GM10248 (cell line): ENCODE measurements at regions not wholly inside any gene's neighbourhood (a gene's known extent, or its start where the extent isn't known, plus 50 kb on each side); places are given as distances from the start of the nearest gene placed in this dataset.

Experiments
- CTCF ChIA-PET: fragments of 300-600 bp; sonication (Branson Sonifier 250); formaldehyde crosslinking; extraction: SDS; loops from one replicate; lab custom pipeline; 2021; ENCODE audit warnings: antibody characterized with exemption; lab: Yijun Ruan, JAX
- POLR2A ChIA-PET: fragments of 350-650 bp; sonication (Branson Sonifier 250); formaldehyde crosslinking; extraction: SDS; loops from one replicate; lab custom pipeline; 2020; ENCODE audit warnings: antibody characterized with exemption; lab: Yijun Ruan, JAX
- DNase-seq: peaks from one replicate; pipeline ENCODE4 v3.0.0; 2012; ENCODE audit errors: extremely low spot score
- TF ChIP-seq, protein P1 (sequence below): IDR thresholded peaks from 2 replicates; pipeline ENCODE4 v1.5.1; 2012; ENCODE audit warnings: mild to moderate bottlenecking, low read depth; ENCODE audit errors: extremely low read depth, missing control alignments, control extremely low read depth

DNA sequence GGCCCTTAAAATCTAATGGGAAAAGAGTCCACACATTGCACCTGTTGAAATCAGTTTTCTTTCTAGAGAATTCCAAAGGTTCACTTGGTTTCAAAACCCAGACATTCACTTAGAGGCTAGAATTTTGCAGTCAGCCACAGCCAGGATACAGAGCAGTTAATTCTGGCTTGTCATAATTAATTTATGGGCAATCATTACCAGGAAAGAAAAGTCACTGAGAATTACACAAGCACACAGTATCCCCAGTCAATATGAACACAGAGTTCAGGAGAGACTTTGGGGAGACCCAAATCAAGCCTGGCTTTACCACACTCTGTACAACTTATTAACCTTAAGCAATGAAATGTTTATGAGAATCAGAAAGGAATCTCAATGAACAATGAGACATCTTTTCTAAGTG, 224.3 kb upstream of the SOX21 start:
- TF ChIP-seq, protein P1, sequence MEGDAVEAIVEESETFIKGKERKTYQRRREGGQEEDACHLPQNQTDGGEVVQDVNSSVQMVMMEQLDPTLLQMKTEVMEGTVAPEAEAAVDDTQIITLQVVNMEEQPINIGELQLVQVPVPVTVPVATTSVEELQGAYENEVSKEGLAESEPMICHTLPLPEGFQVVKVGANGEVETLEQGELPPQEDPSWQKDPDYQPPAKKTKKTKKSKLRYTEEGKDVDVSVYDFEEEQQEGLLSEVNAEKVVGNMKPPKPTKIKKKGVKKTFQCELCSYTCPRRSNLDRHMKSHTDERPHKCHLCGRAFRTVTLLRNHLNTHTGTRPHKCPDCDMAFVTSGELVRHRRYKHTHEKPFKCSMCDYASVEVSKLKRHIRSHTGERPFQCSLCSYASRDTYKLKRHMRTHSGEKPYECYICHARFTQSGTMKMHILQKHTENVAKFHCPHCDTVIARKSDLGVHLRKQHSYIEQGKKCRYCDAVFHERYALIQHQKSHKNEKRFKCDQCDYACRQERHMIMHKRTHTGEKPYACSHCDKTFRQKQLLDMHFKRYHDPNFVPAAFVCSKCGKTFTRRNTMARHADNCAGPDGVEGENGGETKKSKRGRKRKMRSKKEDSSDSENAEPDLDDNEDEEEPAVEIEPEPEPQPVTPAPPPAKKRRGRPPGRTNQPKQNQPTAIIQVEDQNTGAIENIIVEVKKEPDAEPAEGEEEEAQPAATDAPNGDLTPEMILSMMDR, result no peak
- DNase-seq, result no peak
- POLR2A ChIA-PET, result no interaction called here
- CTCF ChIA-PET, result no interaction called here

DNA sequence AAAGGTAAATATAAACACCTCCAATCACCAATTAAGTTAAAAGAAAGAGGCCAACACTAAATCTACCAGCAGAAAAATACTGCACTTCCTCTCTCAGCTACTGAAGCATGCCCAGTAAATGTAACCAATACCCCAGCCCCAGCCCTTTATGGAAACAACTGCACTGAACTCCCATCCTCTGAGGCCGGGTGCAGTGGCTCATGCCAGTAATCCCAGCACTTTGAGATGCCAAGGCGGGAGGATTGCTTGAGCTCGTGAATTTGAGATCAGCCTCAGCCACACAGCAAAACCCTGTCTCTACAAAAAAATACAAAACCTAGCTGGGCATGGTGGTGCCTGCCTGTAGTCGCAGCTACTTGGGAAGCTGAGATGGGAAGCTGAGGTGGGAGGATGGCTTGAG, 221.6 kb upstream of the SOX21 start:
- no peak for DNase-seq
- CTCF ChIA-PET, result interaction anchor here (1.5 kb wide), 1 partner anchor 11 kb away, joined by 4 read pairs; no protein-coding TSS in a partner anchor
- TF ChIP-seq, protein P1, result no peak
- POLR2A ChIA-PET, result no interaction called here

DNA sequence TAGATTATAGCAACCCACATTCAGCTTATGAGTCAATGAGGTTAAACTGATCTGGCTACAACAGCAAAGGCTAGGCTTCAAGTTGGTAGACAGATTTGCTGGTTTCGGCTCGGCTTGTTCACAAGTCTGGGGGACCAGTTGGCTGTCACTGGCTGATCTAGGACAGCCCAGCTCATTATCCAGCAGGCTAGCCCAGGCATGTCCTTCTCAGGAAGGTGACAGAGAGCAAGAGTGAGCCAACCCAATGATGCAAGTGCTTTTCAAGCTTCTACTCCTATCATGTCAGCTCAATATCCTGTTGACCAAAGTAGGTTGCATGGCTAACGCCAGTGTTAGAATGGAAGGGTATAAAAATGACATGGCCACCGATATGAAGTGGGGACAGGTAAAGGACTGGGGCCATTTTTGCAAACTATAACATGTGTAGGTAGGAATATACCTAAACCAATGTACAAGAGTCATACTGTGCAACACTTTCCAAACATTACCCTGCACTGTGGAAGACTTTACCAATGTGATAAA, 220.9 kb upstream of the SOX21 start:
- CTCF ChIA-PET, result no interaction called here
- DNase-seq, result no peak
- POLR2A ChIA-PET, result no interaction called here
- TF ChIP-seq, protein P1, result no peak

DNA sequence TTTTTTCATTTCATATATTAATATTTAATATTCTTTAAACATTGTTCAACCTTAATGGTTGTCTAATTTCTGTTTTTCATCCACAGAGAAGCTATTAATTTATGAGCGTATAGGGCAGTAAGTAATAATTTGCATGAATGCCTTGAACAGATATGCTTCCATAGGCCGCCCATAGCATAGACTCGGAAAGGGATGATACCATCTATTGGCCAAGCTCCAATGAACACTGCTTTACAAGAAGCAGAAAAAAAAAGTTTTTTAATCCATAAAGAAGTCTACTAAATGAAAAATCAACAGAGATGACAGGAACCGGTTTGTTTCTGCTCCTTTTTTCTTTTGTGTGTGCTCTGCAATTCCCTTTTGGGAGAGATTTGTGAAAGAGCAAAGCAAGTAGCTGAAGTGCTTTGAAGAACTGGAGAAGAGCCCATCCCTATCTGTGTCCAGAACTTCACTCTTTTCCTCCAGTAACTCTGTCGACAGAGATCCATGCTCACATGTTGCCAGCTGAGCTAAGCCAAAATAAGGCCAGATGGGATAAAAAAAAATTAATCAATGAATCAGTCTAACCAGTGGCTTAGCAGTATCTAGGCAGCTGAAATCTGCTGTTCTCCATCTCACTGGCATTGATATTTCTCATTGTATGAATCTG, 215.9 kb upstream of the SOX21 start:
- TF ChIP-seq, protein P1, result no peak
- CTCF ChIA-PET, result interaction anchor here (1.1 to 1.2 kb wide), 2 partner anchors 10 to 211 kb away, joined by 3 to 4 read pairs; no protein-coding TSS in a partner anchor
- POLR2A ChIA-PET, result no interaction called here
- no peak for DNase-seq

DNA sequence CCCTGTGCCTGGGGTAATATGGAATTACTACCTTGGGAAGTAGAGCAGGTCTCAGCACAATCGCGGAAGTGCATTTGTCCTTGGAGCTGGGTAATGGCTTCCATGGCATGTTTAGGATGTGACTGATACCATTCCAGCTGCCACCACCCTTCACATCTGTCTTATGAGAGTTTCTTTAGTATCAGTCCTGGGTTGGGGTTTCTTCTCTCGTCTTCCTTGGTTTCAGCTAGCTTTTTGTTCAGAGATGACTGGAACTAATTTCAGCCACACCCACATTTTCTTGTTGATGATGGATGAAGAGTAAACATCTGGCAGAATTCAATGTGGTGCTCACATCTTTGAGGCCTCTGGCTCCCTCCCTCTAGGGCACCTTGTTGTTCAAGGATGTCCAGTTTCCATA, 212.9 kb upstream of the SOX21 start:
- CTCF ChIA-PET, result no interaction called here
- no peak for DNase-seq
- POLR2A ChIA-PET, result no interaction called here
- TF ChIP-seq, protein P1, result no peak

DNA sequence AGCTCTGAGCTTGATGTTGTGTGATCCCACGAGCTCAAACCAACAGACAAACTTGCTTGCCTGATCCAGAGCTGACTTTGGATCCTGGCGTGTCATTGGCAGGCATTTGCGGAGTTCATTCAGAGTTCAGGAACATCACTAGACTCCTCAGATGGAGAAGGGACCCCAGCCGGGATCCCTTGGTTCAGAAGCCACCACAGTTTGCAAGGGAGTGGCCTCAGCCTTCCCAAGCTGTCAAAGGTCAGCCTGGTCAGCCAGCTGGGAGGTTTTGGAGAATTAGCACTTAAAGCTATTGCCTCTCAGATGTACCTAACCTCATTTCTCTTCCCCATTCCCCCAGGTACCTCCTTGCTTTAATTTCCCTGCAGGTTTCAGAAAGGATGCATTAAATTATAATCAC, 208.8 kb upstream of the SOX21 start:
- DNase-seq, result no peak
- TF ChIP-seq, protein P1, result no peak
- ChIA-PET POLR2A (no interaction called here), CTCF (no interaction called here)

DNA sequence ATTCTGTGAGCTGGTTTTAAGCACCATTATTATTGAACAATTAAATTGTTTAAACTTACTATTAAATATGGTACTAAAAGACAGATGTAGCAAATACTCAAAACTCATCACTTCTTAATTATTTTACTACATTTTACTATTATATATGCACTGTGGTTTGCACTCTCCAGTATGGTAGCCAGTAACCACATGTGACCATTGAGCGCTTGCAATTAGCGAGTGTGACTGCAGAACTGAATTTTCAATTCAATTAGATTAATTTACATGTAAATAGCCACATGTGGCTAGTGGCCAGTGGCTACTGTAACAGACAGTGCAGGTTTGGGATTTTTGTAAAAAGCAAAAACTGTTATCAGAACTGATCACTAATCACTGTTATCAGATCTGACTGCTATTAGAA, 208.2 kb upstream of the SOX21 start:
- TF ChIP-seq, protein P1, result no peak
- no peak for DNase-seq
- ChIA-PET POLR2A (no interaction called here), CTCF (no interaction called here)
